Activated T-cell treated with anti-CD3 and anti-CD28 coated beads, Interleukin-2, amount 50 U/mL, for 24 hours (primary cell): ENCODE measurements at regions not wholly inside any gene's neighbourhood (a gene's known extent, or its start where the extent isn't known, plus 50 kb on each side); places are given as distances from the start of the nearest gene placed in this dataset.
"Not testable (repeated sequence)": the region's sequence is repeated elsewhere in the genome, so short reads cannot be mapped to it uniquely, and the experiment has no call there.

Experiments used
- DNase-seq: peaks from one replicate; pipeline ENCODE4 v3.0.0-alpha.2; 2020
- H3K27ac Mint-ChIP-seq: 2 replicates; pipeline ENCODE4 v1.8.0; 2020; ENCODE audit warnings: mild to moderate bottlenecking, mixed read lengths
- H3K27me3 Mint-ChIP-seq: 2 replicates; pipeline ENCODE4 v1.8.0; 2020; ENCODE audit warnings: mixed read lengths
- H3K36me3 Mint-ChIP-seq: 2 replicates; pipeline ENCODE4 v1.8.0; 2020; ENCODE audit warnings: low read depth, mixed read lengths
- H3K4me1 Mint-ChIP-seq: 2 replicates; pipeline ENCODE4 v1.8.0; 2020; ENCODE audit warnings: low read depth, mixed read lengths
- H3K4me3 Mint-ChIP-seq: 2 replicates; pipeline ENCODE4 v1.8.0; 2020; ENCODE audit warnings: mild to moderate bottlenecking, moderate library complexity, mixed read lengths
- H3K9me3 Mint-ChIP-seq: 2 replicates; pipeline ENCODE4 v1.8.0; 2020; ENCODE audit warnings: mixed read lengths

- peaks cover 4% of the 10 kb centered on the region for H3K9me3 Mint-ChIP-seq
- no peaks in the 10 kb centered on the region for H3K27me3 Mint-ChIP-seq
- no peak for DNase-seq
- no peaks in the 10 kb centered on the region for H3K4me1 Mint-ChIP-seq
- no peak overlapping the region for H3K4me3 Mint-ChIP-seq
- H3K36me3 Mint-ChIP-seq: no peaks in the 10 kb centered on the region
- H3K27ac Mint-ChIP-seq: no peak overlapping the region
Measured at GRCh38 chr5:162664846-162665245, 597.3 kb downstream of the GABRG2 start.

- Mint-ChIP-seq H3K4me3 (no peak overlapping the region), H3K9me3 (peaks cover 6% of the 10 kb centered on the region), H3K27me3 (no peaks in the 10 kb centered on the region), H3K4me1 (no peaks in the 10 kb centered on the region), H3K36me3 (no peaks in the 10 kb centered on the region), H3K27ac (no peak overlapping the region)
- no peak for DNase-seq
Measured at GRCh38 chr5:162668926-162669325, 601.4 kb downstream of the GABRG2 start.

GRCh38 chr5:162672061-162672460 is 604.5 kb downstream of the GABRG2 start:
- H3K27ac Mint-ChIP-seq: no peak overlapping the region
- H3K9me3 Mint-ChIP-seq: peaks cover 7% of the 10 kb centered on the region
- H3K4me1 Mint-ChIP-seq: no peaks in the 10 kb centered on the region
- no peaks in the 10 kb centered on the region for H3K36me3 Mint-ChIP-seq
- no peak for DNase-seq
- H3K27me3 Mint-ChIP-seq: no peaks in the 10 kb centered on the region
- no peak overlapping the region for H3K4me3 Mint-ChIP-seq

GRCh38 chr5:162683284-162683683 is 615.7 kb downstream of the GABRG2 start:
- H3K4me1 Mint-ChIP-seq: no peaks in the 10 kb centered on the region
- no peak overlapping the region for H3K4me3 Mint-ChIP-seq
- H3K27me3 Mint-ChIP-seq: no peaks in the 10 kb centered on the region
- H3K36me3 Mint-ChIP-seq: no peaks in the 10 kb centered on the region
- H3K27ac Mint-ChIP-seq: no peak overlapping the region
- peaks cover 13% of the 10 kb centered on the region for H3K9me3 Mint-ChIP-seq
- no peak for DNase-seq

- no peaks in the 10 kb centered on the region for H3K36me3 Mint-ChIP-seq
- H3K9me3 Mint-ChIP-seq: peaks cover 13% of the 10 kb centered on the region
- no peaks in the 10 kb centered on the region for H3K27me3 Mint-ChIP-seq
- DNase-seq: no peak
- H3K4me3 Mint-ChIP-seq: no peak overlapping the region
- H3K4me1 Mint-ChIP-seq: no peaks in the 10 kb centered on the region
- H3K27ac Mint-ChIP-seq: no peak overlapping the region
Measured at GRCh38 chr5:162684145-162684544, 616.6 kb downstream of the GABRG2 start.

- Mint-ChIP-seq H3K9me3 (peaks cover 13% of the 10 kb centered on the region), H3K36me3 (no peaks in the 10 kb centered on the region), H3K27me3 (no peaks in the 10 kb centered on the region), H3K4me3 (no peak overlapping the region), H3K4me1 (no peaks in the 10 kb centered on the region), H3K27ac (no peak overlapping the region)
- no peak for DNase-seq
Measured at GRCh38 chr5:162685302-162685701, 617.7 kb downstream of the GABRG2 start.

- not testable (repeated sequence) for H3K4me3 Mint-ChIP-seq, DNase-seq, H3K36me3 Mint-ChIP-seq, H3K27ac Mint-ChIP-seq, H3K4me1 Mint-ChIP-seq, H3K9me3 Mint-ChIP-seq, H3K27me3 Mint-ChIP-seq
Measured at GRCh38 chr5:162696272-162696671, 628.7 kb downstream of the GABRG2 start.

GRCh38 chr5:162699361-162699760 is 631.8 kb downstream of the GABRG2 start:
- no peak for DNase-seq
- Mint-ChIP-seq H3K4me1 (no peaks in the 10 kb centered on the region), H3K27me3 (no peaks in the 10 kb centered on the region), H3K9me3 (peaks cover 7% of the 10 kb centered on the region), H3K36me3 (no peaks in the 10 kb centered on the region), H3K4me3 (no peak overlapping the region), H3K27ac (no peak overlapping the region)

- DNase-seq: no peak
- Mint-ChIP-seq H3K4me3 (no peak overlapping the region), H3K27ac (no peak overlapping the region), H3K27me3 (no peaks in the 10 kb centered on the region), H3K36me3 (no peaks in the 10 kb centered on the region), H3K4me1 (no peaks in the 10 kb centered on the region), H3K9me3 (no peaks in the 10 kb centered on the region)
Measured at GRCh38 chr5:162703914-162704313, 636.3 kb downstream of the GABRG2 start.

GRCh38 chr5:162711244-162711643 is 643.7 kb downstream of the GABRG2 start:
- no peak for DNase-seq
- Mint-ChIP-seq H3K27ac (no peak overlapping the region), H3K36me3 (no peaks in the 10 kb centered on the region), H3K4me1 (no peaks in the 10 kb centered on the region), H3K4me3 (no peak overlapping the region), H3K27me3 (no peaks in the 10 kb centered on the region), H3K9me3 (peaks cover 7% of the 10 kb centered on the region)

- Mint-ChIP-seq H3K27me3 (no peaks in the 10 kb centered on the region), H3K27ac (no peak overlapping the region)
Measured at GRCh38 chr5:162719720-162720119, 652.1 kb downstream of the GABRG2 start.

GRCh38 chr5:162721125-162721524 is 653.6 kb downstream of the GABRG2 start:
- Mint-ChIP-seq H3K9me3 (peaks cover 21% of the 10 kb centered on the region), H3K4me3 (no peak overlapping the region), H3K27ac (no peak overlapping the region), H3K36me3 (no peaks in the 10 kb centered on the region), H3K27me3 (no peaks in the 10 kb centered on the region), H3K4me1 (no peaks in the 10 kb centered on the region)
- no peak for DNase-seq

More at GRCh38 chr5:162719720-162720119, 652.1 kb downstream of the GABRG2 start:
- no peak for DNase-seq
- Mint-ChIP-seq H3K4me1 (no peaks in the 10 kb centered on the region), H3K36me3 (no peaks in the 10 kb centered on the region), H3K9me3 (peaks cover 16% of the 10 kb centered on the region), H3K4me3 (no peak overlapping the region)

GRCh38 chr5:162752612-162753011 is 684.8 kb upstream of the CCNG1 start:
- no peaks in the 10 kb centered on the region for H3K36me3 Mint-ChIP-seq
- no peak for DNase-seq
- no peaks in the 10 kb centered on the region for H3K27me3 Mint-ChIP-seq
- peaks cover 9% of the 10 kb centered on the region for H3K9me3 Mint-ChIP-seq
- no peak overlapping the region for H3K4me3 Mint-ChIP-seq
- no peak overlapping the region for H3K27ac Mint-ChIP-seq
- H3K4me1 Mint-ChIP-seq: no peaks in the 10 kb centered on the region

- Mint-ChIP-seq H3K4me3 (no peak overlapping the region), H3K27me3 (no peaks in the 10 kb centered on the region), H3K9me3 (peaks cover 5% of the 10 kb centered on the region), H3K27ac (no peak overlapping the region), H3K36me3 (no peaks in the 10 kb centered on the region), H3K4me1 (no peaks in the 10 kb centered on the region)
- no peak for DNase-seq
Measured at GRCh38 chr5:162762119-162762518, 675.3 kb upstream of the CCNG1 start.

- Mint-ChIP-seq H3K4me1 (no peaks in the 10 kb centered on the region), H3K9me3 (peaks cover 12% of the 10 kb centered on the region), H3K27me3 (no peaks in the 10 kb centered on the region), H3K4me3 (no peak overlapping the region), H3K27ac (no peak overlapping the region), H3K36me3 (no peaks in the 10 kb centered on the region)
- no peak for DNase-seq
Measured at GRCh38 chr5:162769019-162769418, 668.4 kb upstream of the CCNG1 start.

- no peak for DNase-seq
- no peak overlapping the region for H3K4me3 Mint-ChIP-seq
- no peaks in the 10 kb centered on the region for H3K36me3 Mint-ChIP-seq
- H3K27ac Mint-ChIP-seq: no peak overlapping the region
- H3K27me3 Mint-ChIP-seq: no peaks in the 10 kb centered on the region
- no peaks in the 10 kb centered on the region for H3K4me1 Mint-ChIP-seq
- peaks cover 7% of the 10 kb centered on the region for H3K9me3 Mint-ChIP-seq
Measured at GRCh38 chr5:162785673-162786072, 651.7 kb upstream of the CCNG1 start.
